Mucosa of descending colon (tissue), 3 donors: ENCODE measurements at regions not wholly inside any gene's neighbourhood (a gene's known extent, or its start where the extent isn't known, plus 50 kb on each side); places are given as distances from the start of the nearest gene placed in this dataset.

ENCODE experiments used
- ATAC-seq: fragments of 200-7000 bp; cut with Tn5 transposase; one replicate; pipeline ENCODE4 v1.9.1; 2020; ENCODE audit warnings: mild to moderate bottlenecking, moderate library complexity
- DNase-seq, 3 donors: peaks; one replicate each; pipeline ENCODE4 v3.0.0-alpha.2; 2020
- H3K36me3 ChIP-seq: fragments of 200-600 bp; one replicate; pipeline ENCODE4 v1.8.0; 2021; ENCODE audit warnings: low read depth, mild to moderate bottlenecking
- H3K4me1 ChIP-seq: fragments of 200-600 bp; one replicate; pipeline ENCODE4 v1.8.0; 2021; ENCODE audit warnings: low read depth, mild to moderate bottlenecking
- H3K4me3 ChIP-seq: fragments of 200-600 bp; one replicate; pipeline ENCODE4 v1.8.0; 2021; ENCODE audit warnings: mild to moderate bottlenecking
- H3K9me3 ChIP-seq: fragments of 200-600 bp; one replicate; pipeline ENCODE4 v1.8.0; 2021; ENCODE audit warnings: mild to moderate bottlenecking
- CTCF ChIP-seq: fragments of 200-600 bp; IDR thresholded peaks from one replicate; pipeline ENCODE4 v1.8.0; 2022; ENCODE audit warnings: antibody characterized with exemption, mild to moderate bottlenecking
- intact Hi-C, 2 donors: fragments of 100-400 bp; cut with DNase I in 1 of 2; cut with micrococcal nuclease in 1 of 2; formaldehyde crosslinking; loops; one replicate each; pipeline versions ENCODE4 v1.11.0 to v1.11.1; 2022; cut with DNase I, micrococcal nuclease
- donor health status: DM: no; HTN: no; CAD: no; lungs with moderate emphysema.
- donor health status: DM: no; HTN: no; CAD: no.
- donor health status: DM: no; HTN: yes; CAD: no.

DNA sequence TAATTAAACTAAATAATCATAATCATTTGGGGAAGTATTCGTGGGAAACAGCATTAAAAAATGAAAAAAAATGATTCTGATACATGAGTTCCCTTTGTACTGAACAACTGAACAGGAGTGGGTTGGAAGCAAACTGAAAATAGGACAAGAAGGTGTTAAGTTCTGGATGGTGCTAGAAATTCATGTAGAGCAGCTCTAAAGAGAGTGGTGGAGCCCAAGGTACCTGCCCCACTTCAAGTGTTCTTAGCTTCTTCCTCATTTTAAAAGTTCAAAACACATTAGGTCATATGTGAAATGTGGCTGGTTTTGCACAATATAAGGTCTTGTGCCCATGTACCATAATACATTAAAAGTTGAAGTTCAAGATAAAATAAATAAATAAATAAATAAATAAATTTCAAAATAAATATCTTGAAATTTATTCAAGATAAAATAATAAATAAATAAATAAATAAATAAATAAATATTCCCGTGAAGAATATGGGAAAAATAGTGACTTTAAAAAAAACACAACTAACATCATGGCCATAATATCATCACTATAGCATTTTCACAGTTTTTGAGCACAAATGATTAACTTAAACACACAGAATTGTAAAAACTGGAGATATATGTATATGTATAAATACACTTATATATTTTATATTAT lies 191.5 kb upstream of the PRKD1 start:
- Histone ChIP-seq H3K9me3 (no peaks in the 10 kb centered on the region), H3K4me3 (no peak overlapping the region), H3K4me1 (no peaks in the 10 kb centered on the region), H3K36me3 (no peaks in the 10 kb centered on the region)
- no peak for TF ChIP-seq CTCF
- intact Hi-C loops, result no loop called here
- ATAC-seq (no peak), DNase-seq (no peak)

DNA sequence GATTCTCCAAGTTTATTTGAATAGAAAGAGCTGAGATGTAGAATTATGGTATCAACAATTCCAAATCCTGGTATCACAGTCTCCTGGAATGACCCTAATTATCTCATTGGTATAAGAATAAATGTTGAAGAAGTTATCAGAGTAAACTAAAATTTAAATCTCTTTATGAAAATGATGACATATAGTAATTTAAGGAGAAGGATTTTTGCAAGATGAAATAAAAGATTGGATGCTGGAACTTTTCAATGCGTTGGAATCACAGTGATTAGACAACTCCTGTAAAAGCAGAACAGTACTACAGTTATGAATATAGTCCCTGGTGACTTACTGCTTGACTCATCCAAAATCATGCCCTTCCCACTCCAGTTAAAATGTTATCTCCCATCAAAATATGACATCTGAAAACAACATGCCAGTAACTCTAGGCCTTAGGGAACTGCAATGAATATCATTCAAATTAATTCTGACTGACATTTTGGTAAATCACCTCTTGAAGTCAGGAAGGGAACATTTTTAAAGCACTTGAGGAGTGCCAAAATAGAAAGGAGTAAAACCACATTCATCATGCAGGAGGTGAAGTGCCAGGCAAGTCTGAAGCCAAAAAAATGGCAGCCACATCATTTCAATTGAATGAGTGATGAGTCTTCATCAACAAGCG lies 197.8 kb upstream of the PRKD1 start:
- Histone ChIP-seq H3K4me1 (no peaks in the 10 kb centered on the region), H3K9me3 (no peaks in the 10 kb centered on the region), H3K4me3 (no peak overlapping the region), H3K36me3 (no peaks in the 10 kb centered on the region)
- DNase-seq (no peak), ATAC-seq (no peak)
- no peak for TF ChIP-seq CTCF
- intact Hi-C loops, result no loop called here

GRCh38 chr14:30129807-30130206 lies 202.2 kb upstream of the PRKD1 start:
- no peaks in the 10 kb centered on the region for H3K4me1 ChIP-seq
- no peak overlapping the region for H3K4me3 ChIP-seq
- no peaks in the 10 kb centered on the region for H3K36me3 ChIP-seq
- no peak for TF ChIP-seq CTCF
- DNase-seq (no peak), ATAC-seq (no peak)
- H3K9me3 ChIP-seq, result no peaks in the 10 kb centered on the region
- intact Hi-C loops, result no loop called here

DNA sequence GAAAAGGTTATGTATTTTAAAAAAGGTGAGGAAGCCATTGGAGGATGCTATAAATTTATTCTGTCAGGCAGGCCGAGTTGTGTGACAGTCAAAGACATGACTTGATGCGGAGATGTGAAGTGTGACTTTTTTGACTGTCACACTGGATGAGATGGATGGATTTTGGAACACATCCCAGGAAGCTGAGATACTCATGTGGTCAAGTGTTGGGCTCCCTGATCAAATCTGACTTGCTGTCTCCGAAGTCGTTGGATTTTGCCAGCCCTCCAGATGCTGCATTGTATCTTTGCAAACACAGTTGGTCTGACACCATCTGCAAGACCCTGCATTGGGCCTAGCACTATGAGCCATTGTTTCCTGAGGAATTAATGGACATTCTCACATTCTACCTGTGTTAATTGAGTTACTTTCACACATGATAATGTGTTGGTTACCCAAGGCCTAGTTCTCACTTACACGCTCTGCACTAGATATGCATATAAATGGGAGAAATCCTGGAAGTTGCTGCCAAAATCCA lies 204.0 kb upstream of the PRKD1 start:
- no peaks in the 10 kb centered on the region for H3K4me1 ChIP-seq
- H3K36me3 ChIP-seq, result no peaks in the 10 kb centered on the region
- intact Hi-C loops, result no loop called here
- no peak overlapping the region for H3K4me3 ChIP-seq
- no peak for TF ChIP-seq CTCF
- no peaks in the 10 kb centered on the region for H3K9me3 ChIP-seq
- ATAC-seq (no peak), DNase-seq (no peak)

DNA sequence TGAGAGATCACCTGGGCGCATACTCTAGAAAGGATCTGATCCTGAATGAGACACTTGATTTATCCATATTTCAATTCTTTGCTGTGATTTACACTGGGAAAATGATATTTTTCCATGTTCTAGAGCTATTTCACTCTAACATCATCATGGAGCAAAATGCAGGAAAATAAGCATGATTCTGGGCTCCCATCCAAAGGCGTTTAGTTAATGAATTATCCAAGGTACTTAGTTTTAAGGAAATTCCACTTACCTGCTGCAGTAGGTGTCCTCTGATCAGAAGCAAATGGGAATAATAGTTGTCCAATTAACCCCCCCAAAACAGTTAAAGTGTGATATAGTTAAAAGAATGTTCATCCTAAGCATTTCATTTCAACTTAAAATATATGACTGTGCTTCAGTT lies 204.5 kb upstream of the PRKD1 start:
- H3K36me3 ChIP-seq, result no peaks in the 10 kb centered on the region
- H3K4me1 ChIP-seq, result no peaks in the 10 kb centered on the region
- H3K9me3 ChIP-seq, result no peaks in the 10 kb centered on the region
- intact Hi-C loops, result no loop called here
- DNase-seq, result no peak
- H3K4me3 ChIP-seq, result no peak overlapping the region
- no peak for ATAC-seq
- no peak for TF ChIP-seq CTCF
